ENCODE measurements at regions not wholly inside any gene's neighbourhood (a gene's known extent, or its start where the extent isn't known, plus 50 kb on each side); places are given as distances from the start of the nearest gene placed in this dataset.

- Histone ChIP-seq H3K27ac (ENCODE audit: insufficient read depth, low read length, poor library complexity, severe bottlenecking) (no peak overlapping the region), H3K36me3 (ENCODE audit: control insufficient read depth, insufficient read depth, low read length) (no peaks in the 10 kb centered on the region), H3K9me3 (ENCODE audit: control insufficient read depth, low read length) (peaks cover 4% of the 10 kb centered on the region), H3K4me1 (ENCODE audit: control insufficient read depth, insufficient read depth, low read length, poor library complexity, severe bottlenecking) (no peaks in the 10 kb centered on the region), H3K27me3 (replicated peaks; ENCODE audit: control insufficient read depth, insufficient read depth, low read length, poor library complexity, severe bottlenecking) (no peaks in the 10 kb centered on the region), H3K4me3 (ENCODE audit: insufficient read depth, low read depth, low read length, poor library complexity, severe bottlenecking) (no peak overlapping the region)
- DNase-seq = no peak
These were observed 58.6 kb downstream of the PHETA1 start for GRCh38 chr12:111310076-111310870.

DNA sequence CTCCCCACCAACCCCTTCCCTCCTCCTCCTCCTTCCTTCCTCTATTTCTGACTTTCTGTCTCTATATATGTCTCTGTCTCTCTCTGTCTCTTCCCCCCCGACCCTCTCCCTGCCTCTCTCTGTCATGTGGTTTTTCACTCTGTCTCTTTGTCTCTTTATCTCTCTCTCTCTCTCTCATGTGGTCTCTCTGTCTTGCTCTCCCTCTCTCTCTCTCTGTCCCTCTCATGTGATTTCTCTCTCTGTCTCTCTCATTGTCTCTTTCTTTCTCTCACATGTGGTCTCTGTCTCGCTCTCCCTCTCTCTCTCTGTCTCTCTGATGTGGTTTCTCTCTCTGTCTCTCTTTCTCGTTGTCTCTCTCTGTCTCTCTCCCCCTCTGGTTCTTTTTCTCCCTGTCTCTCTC lies 59.3 kb downstream of the PHETA1 start:
- no peaks in the 10 kb centered on the region for H3K27me3 ChIP-seq (replicated peaks; ENCODE audit: control insufficient read depth, insufficient read depth, low read length, poor library complexity, severe bottlenecking)
- H3K4me3 ChIP-seq (ENCODE audit: insufficient read depth, low read depth, low read length, poor library complexity, severe bottlenecking) = no peak overlapping the region
- H3K9me3 ChIP-seq (ENCODE audit: control insufficient read depth, low read length) = peaks cover 9% of the 10 kb centered on the region
- no peak overlapping the region for H3K27ac ChIP-seq (ENCODE audit: insufficient read depth, low read length, poor library complexity, severe bottlenecking)
- no peaks in the 10 kb centered on the region for H3K36me3 ChIP-seq (ENCODE audit: control insufficient read depth, insufficient read depth, low read length)
- H3K4me1 ChIP-seq (ENCODE audit: control insufficient read depth, insufficient read depth, low read length, poor library complexity, severe bottlenecking) = no peaks in the 10 kb centered on the region
- DNase-seq = no peak

GRCh38 chr12:111308473-111308872 lies 60.4 kb downstream of the PHETA1 start:
- Histone ChIP-seq H3K4me1 (ENCODE audit: control insufficient read depth, insufficient read depth, low read length, poor library complexity, severe bottlenecking) (no peaks in the 10 kb centered on the region), H3K27me3 (replicated peaks; ENCODE audit: control insufficient read depth, insufficient read depth, low read length, poor library complexity, severe bottlenecking) (no peaks in the 10 kb centered on the region), H3K36me3 (ENCODE audit: control insufficient read depth, insufficient read depth, low read length) (no peaks in the 10 kb centered on the region), H3K27ac (ENCODE audit: insufficient read depth, low read length, poor library complexity, severe bottlenecking) (no peak overlapping the region), H3K9me3 (ENCODE audit: control insufficient read depth, low read length) (peaks cover 18% of the 10 kb centered on the region), H3K4me3 (ENCODE audit: insufficient read depth, low read depth, low read length, poor library complexity, severe bottlenecking) (no peak overlapping the region)
- DNase-seq = no peak

- Histone ChIP-seq H3K27me3 (replicated peaks; ENCODE audit: control insufficient read depth, insufficient read depth, low read length, poor library complexity, severe bottlenecking) (no peaks in the 10 kb centered on the region), H3K9me3 (ENCODE audit: control insufficient read depth, low read length) (peaks cover 18% of the 10 kb centered on the region), H3K36me3 (ENCODE audit: control insufficient read depth, insufficient read depth, low read length) (no peaks in the 10 kb centered on the region), H3K27ac (ENCODE audit: insufficient read depth, low read length, poor library complexity, severe bottlenecking) (no peak overlapping the region), H3K4me1 (ENCODE audit: control insufficient read depth, insufficient read depth, low read length, poor library complexity, severe bottlenecking) (no peaks in the 10 kb centered on the region), H3K4me3 (ENCODE audit: insufficient read depth, low read depth, low read length, poor library complexity, severe bottlenecking) (no peak overlapping the region)
- no peak for DNase-seq
These were observed 64.2 kb downstream of the PHETA1 start for GRCh38 chr12:111304642-111305071.

DNA sequence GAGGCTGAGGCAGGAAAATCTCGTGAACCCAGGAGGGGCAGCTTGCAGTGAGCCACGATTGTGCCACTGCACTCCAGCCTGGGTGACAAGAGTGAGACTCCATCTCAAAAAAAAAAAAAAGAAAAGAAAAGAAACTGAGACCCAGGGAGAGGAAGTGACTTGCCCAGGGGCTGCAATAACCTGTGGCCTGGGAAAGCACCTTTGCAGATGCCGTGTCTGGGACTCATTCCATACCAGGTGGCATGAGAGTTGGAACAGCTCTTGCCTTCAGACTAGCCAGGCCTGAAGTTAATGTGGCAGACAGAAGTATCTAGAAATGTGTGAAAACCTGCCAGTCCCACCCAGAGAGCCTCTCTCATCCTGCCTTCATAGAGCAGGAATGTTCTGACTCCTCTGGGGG lies 65.4 kb downstream of the PHETA1 start:
- Histone ChIP-seq H3K4me3 (ENCODE audit: insufficient read depth, low read depth, low read length, poor library complexity, severe bottlenecking) (no peak overlapping the region), H3K36me3 (ENCODE audit: control insufficient read depth, insufficient read depth, low read length) (no peaks in the 10 kb centered on the region), H3K9me3 (ENCODE audit: control insufficient read depth, low read length) (peaks cover 18% of the 10 kb centered on the region)

GRCh38 chr12:111298582-111299436 lies 70.1 kb downstream of the PHETA1 start:
- no peak overlapping the region for H3K4me3 ChIP-seq (ENCODE audit: insufficient read depth, low read depth, low read length, poor library complexity, severe bottlenecking)
- no peaks in the 10 kb centered on the region for H3K36me3 ChIP-seq (ENCODE audit: control insufficient read depth, insufficient read depth, low read length)
- H3K27ac ChIP-seq (ENCODE audit: insufficient read depth, low read length, poor library complexity, severe bottlenecking) = no peak overlapping the region
- no peaks in the 10 kb centered on the region for H3K4me1 ChIP-seq (ENCODE audit: control insufficient read depth, insufficient read depth, low read length, poor library complexity, severe bottlenecking)
- no peaks in the 10 kb centered on the region for H3K27me3 ChIP-seq (replicated peaks; ENCODE audit: control insufficient read depth, insufficient read depth, low read length, poor library complexity, severe bottlenecking)
- DNase-seq = no peak
- peaks cover under 1% of the 10 kb centered on the region for H3K9me3 ChIP-seq (ENCODE audit: control insufficient read depth, low read length)

More for the DNA sequence above, 65.4 kb downstream of the PHETA1 start:
- DNase-seq = no peak
- Histone ChIP-seq H3K4me1 (ENCODE audit: control insufficient read depth, insufficient read depth, low read length, poor library complexity, severe bottlenecking) (no peaks in the 10 kb centered on the region), H3K27ac (ENCODE audit: insufficient read depth, low read length, poor library complexity, severe bottlenecking) (no peak overlapping the region), H3K27me3 (replicated peaks; ENCODE audit: control insufficient read depth, insufficient read depth, low read length, poor library complexity, severe bottlenecking) (no peaks in the 10 kb centered on the region)

DNA sequence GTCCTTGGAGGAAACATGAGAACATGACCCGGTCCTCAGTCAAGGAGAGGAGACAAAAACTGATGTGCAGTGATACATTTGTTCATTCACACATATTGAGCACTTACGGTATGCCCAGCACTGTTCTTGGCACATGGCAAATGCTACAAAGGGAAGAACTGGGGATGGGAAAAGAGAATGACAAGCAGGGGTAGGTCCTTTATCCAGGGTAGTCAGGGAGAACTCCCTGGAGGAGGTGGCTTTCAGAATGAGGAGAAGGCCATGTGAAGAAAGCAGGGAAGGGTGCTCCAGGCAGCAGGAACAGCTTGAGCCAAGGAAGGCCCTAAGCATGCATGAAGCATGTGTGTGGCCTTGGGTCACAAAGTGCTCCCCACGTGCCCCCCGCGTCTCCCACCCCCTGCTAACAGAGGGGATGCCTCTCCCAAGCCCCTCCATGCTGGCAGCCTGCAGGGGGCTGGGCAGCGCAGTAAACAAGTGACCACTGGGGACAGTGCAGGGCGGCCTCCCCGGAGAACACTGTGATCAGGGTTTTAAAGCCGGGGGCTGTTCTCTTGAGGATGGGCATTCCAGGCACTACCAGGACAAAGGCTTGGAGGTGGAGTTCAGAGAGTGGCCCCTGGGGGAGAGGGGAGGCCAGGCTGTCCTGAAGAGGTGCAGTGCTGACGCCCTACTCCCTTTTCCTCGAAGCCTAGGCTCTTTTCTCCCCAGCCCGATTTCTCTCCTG lies 71.0 kb downstream of the PHETA1 start:
- H3K27me3 ChIP-seq (replicated peaks; ENCODE audit: control insufficient read depth, insufficient read depth, low read length, poor library complexity, severe bottlenecking) = no peaks in the 10 kb centered on the region
- DNase-seq = no peak

DNA sequence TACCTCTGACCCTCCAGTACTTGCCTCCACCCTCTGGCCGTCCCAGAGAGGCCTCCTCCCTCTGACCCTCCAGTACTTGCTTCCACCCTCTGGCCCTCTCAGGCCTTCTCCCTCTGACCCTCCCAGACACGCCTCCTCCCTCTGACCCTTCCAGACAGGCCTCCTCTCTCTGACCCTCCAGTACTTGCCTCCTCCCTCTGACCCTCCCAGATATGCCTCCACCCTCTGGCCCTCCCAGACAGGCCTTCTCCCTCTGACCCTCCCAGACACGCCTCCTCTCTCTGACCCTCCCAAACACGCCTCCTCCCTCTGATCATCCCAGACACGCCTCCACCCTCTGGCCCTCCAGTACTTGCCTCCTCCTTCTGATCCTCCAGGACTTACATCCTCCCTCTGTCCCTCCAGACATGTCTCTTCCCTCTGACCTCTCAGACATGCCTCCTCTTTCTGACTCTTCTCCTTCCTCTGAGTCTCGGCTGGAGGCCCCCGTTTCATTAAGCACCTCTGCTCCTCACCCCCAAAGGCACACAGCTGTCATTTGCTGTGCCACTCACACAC lies 71.9 kb downstream of the PHETA1 start:
- Histone ChIP-seq H3K27ac (ENCODE audit: insufficient read depth, low read length, poor library complexity, severe bottlenecking) (no peak overlapping the region), H3K4me3 (ENCODE audit: insufficient read depth, low read depth, low read length, poor library complexity, severe bottlenecking) (no peak overlapping the region), H3K36me3 (ENCODE audit: control insufficient read depth, insufficient read depth, low read length) (no peaks in the 10 kb centered on the region), H3K9me3 (ENCODE audit: control insufficient read depth, low read length) (no peaks in the 10 kb centered on the region), H3K27me3 (replicated peaks; ENCODE audit: control insufficient read depth, insufficient read depth, low read length, poor library complexity, severe bottlenecking) (no peaks in the 10 kb centered on the region), H3K4me1 (ENCODE audit: control insufficient read depth, insufficient read depth, low read length, poor library complexity, severe bottlenecking) (no peaks in the 10 kb centered on the region)
- no peak for DNase-seq

More for the DNA sequence above, 71.0 kb downstream of the PHETA1 start:
- Histone ChIP-seq H3K4me1 (ENCODE audit: control insufficient read depth, insufficient read depth, low read length, poor library complexity, severe bottlenecking) (no peaks in the 10 kb centered on the region), H3K27ac (ENCODE audit: insufficient read depth, low read length, poor library complexity, severe bottlenecking) (no peak overlapping the region), H3K36me3 (ENCODE audit: control insufficient read depth, insufficient read depth, low read length) (no peaks in the 10 kb centered on the region), H3K4me3 (ENCODE audit: insufficient read depth, low read depth, low read length, poor library complexity, severe bottlenecking) (no peak overlapping the region), H3K9me3 (ENCODE audit: control insufficient read depth, low read length) (no peaks in the 10 kb centered on the region)

- no peaks in the 10 kb centered on the region for H3K9me3 ChIP-seq (ENCODE audit: control insufficient read depth, low read length)
- no peak overlapping the region for H3K27ac ChIP-seq (ENCODE audit: insufficient read depth, low read length, poor library complexity, severe bottlenecking)
- H3K27me3 ChIP-seq (replicated peaks; ENCODE audit: control insufficient read depth, insufficient read depth, low read length, poor library complexity, severe bottlenecking) = no peaks in the 10 kb centered on the region
- H3K4me3 ChIP-seq (ENCODE audit: insufficient read depth, low read depth, low read length, poor library complexity, severe bottlenecking) = no peak overlapping the region
- H3K4me1 ChIP-seq (ENCODE audit: control insufficient read depth, insufficient read depth, low read length, poor library complexity, severe bottlenecking) = no peaks in the 10 kb centered on the region
- H3K36me3 ChIP-seq (ENCODE audit: control insufficient read depth, insufficient read depth, low read length) = no peaks in the 10 kb centered on the region
- DNase-seq = no peak
These were observed 73.7 kb downstream of the PHETA1 start for GRCh38 chr12:111295176-111295575.
